ENCODE measurements at regions not wholly inside any gene's neighbourhood (a gene's known extent, or its start where the extent isn't known, plus 50 kb on each side); places are given as distances from the start of the nearest gene placed in this dataset.

DNA sequence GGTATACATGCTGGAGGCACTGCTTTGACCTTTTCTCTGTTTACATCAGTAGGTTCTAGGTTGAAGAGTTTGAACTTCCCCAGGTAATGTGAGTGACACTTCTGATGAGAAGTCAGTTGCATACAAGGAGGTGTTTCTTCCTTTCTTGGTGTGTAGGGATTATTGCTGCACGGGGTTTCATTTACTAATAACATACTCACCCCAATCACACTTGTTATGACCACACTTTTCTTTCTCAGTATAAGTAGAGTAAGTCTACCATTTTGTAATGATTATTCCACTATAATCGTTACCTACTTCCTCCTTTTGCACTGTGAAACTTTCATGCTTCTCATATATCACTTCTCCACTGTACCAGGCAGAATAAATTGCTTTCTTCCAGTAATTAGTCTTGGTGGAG, 138.0 kb downstream of the TNFSF13B start:
- Histone ChIP-seq H3K9me3 (ENCODE audit: control insufficient read depth in 2 of 3, low read length in 3 of 3) (no peaks in the 10 kb centered on the region), H3K4me3 (ENCODE audit: low read length) (no peak overlapping the region), H3K27me3 (ENCODE audit: control insufficient read depth in 2 of 2, insufficient read depth in 2 of 2, low read length in 2 of 2) (no peaks in the 10 kb centered on the region), H3K36me3 (ENCODE audit: control insufficient read depth in 2 of 3, insufficient read depth in 3 of 3, low read length in 3 of 3) (no peaks in the 10 kb centered on the region), H3K4me1 (ENCODE audit: control insufficient read depth in 2 of 2, insufficient read depth in 2 of 2, low read length in 2 of 2) (peaks cover 35% of the 10 kb centered on the region in 2 donors), H3K27ac (ENCODE audit: low read depth, low read length) (peak overlapping the region; percentile 1)
- peaks cover 0 to 12% (median 2%) of the 10 kb centered on the region in 11 donors for H3K9me3 Mint-ChIP-seq
- peaks cover 13 to 70% (median 55%) of the 10 kb centered on the region in 7 donors for H3K4me1 Mint-ChIP-seq
- H3K27me3 Mint-ChIP-seq, result peaks cover 0 to 2% (median 0%) of the 10 kb centered on the region in 5 donors
- DNase-seq, result no peak
- CTCF ChIA-PET, result no interaction called here
- POLR2A ChIA-PET, result interaction anchor here (1.0 kb wide), 1 partner anchor 9 kb away, joined by 3 read pairs; no protein-coding TSS in a partner anchor
- no peak for ATAC-seq
- H3K4me3 Mint-ChIP-seq, result peak overlapping the region in 2 of 10 donors; percentile 84 to 87
- peaks cover 0 to 7% (median 1%) of the 10 kb centered on the region in 5 donors for H3K36me3 Mint-ChIP-seq
- peak overlapping the region in 8 of 9 donors; percentile 64 to 95 (median 82) for H3K27ac Mint-ChIP-seq
- intact Hi-C loops (cut with micrococcal nuclease), result loop anchor here (5.0 kb wide), 3 partner anchors 90 to 190 kb away; partner anchors contain the start of genes ABHD13 (in 1 of the 2) and LIG4 (in 1 of the 2)

- peaks cover 15 to 76% (median 66%) of the 10 kb centered on the region in 7 donors for H3K4me1 Mint-ChIP-seq
These were observed 139.2 kb downstream of the TNFSF13B start for GRCh38 chr13:108408672-108409071.

DNA sequence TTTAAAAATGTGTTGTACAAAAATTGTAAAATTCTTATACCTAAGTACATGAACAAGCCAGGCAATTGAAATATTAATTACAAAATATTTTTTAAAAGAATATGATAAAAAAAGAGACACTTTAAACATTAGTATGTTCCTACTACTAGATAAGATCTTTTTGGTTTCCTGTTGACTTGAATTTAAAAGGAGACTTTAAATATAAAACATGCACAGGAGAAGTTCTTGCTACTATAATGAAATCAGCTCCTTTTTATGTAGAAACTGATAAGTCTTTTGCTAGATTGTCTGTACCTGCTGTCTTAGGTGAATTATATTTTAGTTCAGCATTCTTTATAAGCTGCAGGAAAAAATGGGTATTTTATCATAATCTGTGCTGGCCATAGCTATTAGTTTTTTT, 140.2 kb downstream of the TNFSF13B start:
- H3K9me3 ChIP-seq (ENCODE audit: control insufficient read depth in 2 of 3, low read length in 3 of 3), result no peaks in the 10 kb centered on the region
- H3K27ac ChIP-seq (ENCODE audit: low read depth, low read length), result peak overlapping the region; percentile 42
- Mint-ChIP-seq H3K4me3 (peak overlapping the region; percentile 11 to 87 (median 65)), H3K27me3 (no peaks in the 10 kb centered on the region), H3K36me3 (peaks cover 0 to 10% (median 4%) of the 10 kb centered on the region in 5 donors), H3K4me1 (peaks cover 20 to 82% (median 74%) of the 10 kb centered on the region in 7 donors), H3K27ac (peak overlapping the region in 8 of 9 donors; percentile 79 to 95 (median 88)), H3K9me3 (peaks cover 0 to 15% (median 5%) of the 10 kb centered on the region in 11 donors)
- H3K4me3 ChIP-seq (ENCODE audit: low read length), result no peak overlapping the region
- intact Hi-C loops (cut with micrococcal nuclease), result loop anchor here (1.0 to 5.0 kb wide), 5 partner anchors 15 to 192 kb away; partner anchors contain the start of genes ABHD13 (in 1 of the 2) and LIG4 (in 1 of the 2)
- no peaks in the 10 kb centered on the region for H3K36me3 ChIP-seq (ENCODE audit: control insufficient read depth in 2 of 3, insufficient read depth in 3 of 3, low read length in 3 of 3)
- peaks cover 36 to 37% of the 10 kb centered on the region in 2 donors for H3K4me1 ChIP-seq (ENCODE audit: control insufficient read depth in 2 of 2, insufficient read depth in 2 of 2, low read length in 2 of 2)
- CTCF ChIA-PET, result interaction anchor here (0.7 kb wide), 1 partner anchor 118 kb away, joined by 3 read pairs; no protein-coding TSS in a partner anchor
- DNase-seq, result peak in 6 of 9 donors; percentile 16 to 58 (median 27)
- H3K27me3 ChIP-seq (ENCODE audit: control insufficient read depth in 2 of 2, insufficient read depth in 2 of 2, low read length in 2 of 2), result no peaks in the 10 kb centered on the region
- ATAC-seq, result peak; percentile 38
- POLR2A ChIA-PET, result interaction anchor here (0.7 to 1.1 kb wide), 3 partner anchors 13 to 193 kb away, joined by 3 read pairs; no protein-coding TSS in a partner anchor

More at GRCh38 chr13:108408672-108409071, 139.2 kb downstream of the TNFSF13B start:
- H3K9me3 ChIP-seq (ENCODE audit: control insufficient read depth in 2 of 3, low read length in 3 of 3), result no peaks in the 10 kb centered on the region
- Mint-ChIP-seq H3K36me3 (peaks cover 0 to 10% (median 4%) of the 10 kb centered on the region in 5 donors), H3K4me3 (peak overlapping the region; percentile 18 to 87 (median 50)), H3K27me3 (peaks cover 0 to 2% (median 0%) of the 10 kb centered on the region in 5 donors), H3K27ac (peak overlapping the region in 8 of 9 donors; percentile 79 to 95 (median 88)), H3K9me3 (peaks cover 0 to 15% (median 5%) of the 10 kb centered on the region in 11 donors)
- H3K27ac ChIP-seq (ENCODE audit: low read depth, low read length), result peak overlapping the region; percentile 27
- H3K4me1 ChIP-seq (ENCODE audit: control insufficient read depth in 2 of 2, insufficient read depth in 2 of 2, low read length in 2 of 2), result peaks cover 36% of the 10 kb centered on the region in 2 donors
- no peak overlapping the region for H3K4me3 ChIP-seq (ENCODE audit: low read length)
- ChIA-PET POLR2A (interaction anchor here (1.0 kb wide), 1 partner anchor 10 kb away, joined by 3 read pairs; no protein-coding TSS in a partner anchor), CTCF (no interaction called here)
- no peaks in the 10 kb centered on the region for H3K27me3 ChIP-seq (ENCODE audit: control insufficient read depth in 2 of 2, insufficient read depth in 2 of 2, low read length in 2 of 2)
- intact Hi-C loops (cut with micrococcal nuclease), result loop anchor here (1.0 to 5.0 kb wide), 5 partner anchors 14 to 191 kb away; partner anchors contain the start of genes ABHD13 (in 1 of the 2) and LIG4 (in 1 of the 2)
- DNase-seq (peak in 2 of 9 donors; percentile 1 to 5), ATAC-seq (no peak)
- H3K36me3 ChIP-seq (ENCODE audit: control insufficient read depth in 2 of 3, insufficient read depth in 3 of 3, low read length in 3 of 3), result no peaks in the 10 kb centered on the region

GRCh38 chr13:108419768-108420167, 150.2 kb downstream of the TNFSF13B start:
- CTCF ChIA-PET, result no interaction called here
- no peak overlapping the region for H3K4me3 ChIP-seq (ENCODE audit: low read length)
- peak overlapping the region in 1 of 9 donors; percentile 19 for H3K27ac Mint-ChIP-seq
- POLR2A ChIA-PET, result no interaction called here
- peaks cover 4 to 13% (median 7%) of the 10 kb centered on the region in 11 donors for H3K9me3 Mint-ChIP-seq
- no peaks in the 10 kb centered on the region for H3K36me3 ChIP-seq (ENCODE audit: control insufficient read depth in 2 of 3, insufficient read depth in 3 of 3, low read length in 3 of 3)
- ATAC-seq, result no peak
- H3K4me1 ChIP-seq (ENCODE audit: control insufficient read depth in 2 of 2, insufficient read depth in 2 of 2, low read length in 2 of 2), result peaks cover 0 to 8% of the 10 kb centered on the region in 2 donors
- H3K27me3 ChIP-seq (ENCODE audit: control insufficient read depth in 2 of 2, insufficient read depth in 2 of 2, low read length in 2 of 2), result no peaks in the 10 kb centered on the region
- H3K4me1 Mint-ChIP-seq, result peaks cover 2 to 29% (median 13%) of the 10 kb centered on the region in 7 donors
- no peak overlapping the region for H3K4me3 Mint-ChIP-seq
- H3K27ac ChIP-seq (ENCODE audit: low read depth, low read length), result no peak overlapping the region
- no peaks in the 10 kb centered on the region for H3K9me3 ChIP-seq (ENCODE audit: control insufficient read depth in 2 of 3, low read length in 3 of 3)
- no peak for DNase-seq
- H3K36me3 Mint-ChIP-seq, result peaks cover 0 to 7% (median 0%) of the 10 kb centered on the region in 5 donors
- intact Hi-C loops (cut with micrococcal nuclease), result no loop called here
- peaks cover 0 to 4% (median 0%) of the 10 kb centered on the region in 5 donors for H3K27me3 Mint-ChIP-seq

GRCh38 chr13:108425056-108425455, 155.5 kb downstream of the TNFSF13B start:
- no peaks in the 10 kb centered on the region for H3K27me3 Mint-ChIP-seq
- intact Hi-C loops (cut with micrococcal nuclease), result no loop called here
- no peaks in the 10 kb centered on the region for H3K27me3 ChIP-seq (ENCODE audit: control insufficient read depth in 2 of 2, insufficient read depth in 2 of 2, low read length in 2 of 2)
- no peak overlapping the region for H3K27ac ChIP-seq (ENCODE audit: low read depth, low read length)
- ChIA-PET CTCF (interaction anchor here (0.9 kb wide), 1 partner anchor 83 kb away, joined by 3 read pairs; no protein-coding TSS in a partner anchor), POLR2A (interaction anchor here (0.7 kb wide), 1 partner anchor 15 kb away, joined by 3 read pairs; no protein-coding TSS in a partner anchor)
- H3K4me1 ChIP-seq (ENCODE audit: control insufficient read depth in 2 of 2, insufficient read depth in 2 of 2, low read length in 2 of 2), result no peaks in the 10 kb centered on the region
- no peak overlapping the region for H3K4me3 ChIP-seq (ENCODE audit: low read length)
- no peak for DNase-seq
- no peak for ATAC-seq
- no peaks in the 10 kb centered on the region for H3K36me3 Mint-ChIP-seq
- no peaks in the 10 kb centered on the region for H3K36me3 ChIP-seq (ENCODE audit: control insufficient read depth in 2 of 3, insufficient read depth in 3 of 3, low read length in 3 of 3)
- no peaks in the 10 kb centered on the region for H3K9me3 Mint-ChIP-seq
- H3K4me1 Mint-ChIP-seq, result peaks cover 0 to 9% (median 0%) of the 10 kb centered on the region in 7 donors
- no peak overlapping the region for H3K4me3 Mint-ChIP-seq
- no peaks in the 10 kb centered on the region for H3K9me3 ChIP-seq (ENCODE audit: control insufficient read depth in 2 of 3, low read length in 3 of 3)
- no peak overlapping the region for H3K27ac Mint-ChIP-seq

GRCh38 chr13:108426893-108427292, 157.4 kb downstream of the TNFSF13B start:
- H3K4me1 Mint-ChIP-seq, result peaks cover 0 to 6% (median 0%) of the 10 kb centered on the region in 7 donors
- Histone ChIP-seq H3K27me3 (ENCODE audit: control insufficient read depth in 2 of 2, insufficient read depth in 2 of 2, low read length in 2 of 2) (no peaks in the 10 kb centered on the region), H3K4me3 (ENCODE audit: low read length) (no peak overlapping the region), H3K9me3 (ENCODE audit: control insufficient read depth in 2 of 3, low read length in 3 of 3) (no peaks in the 10 kb centered on the region), H3K27ac (ENCODE audit: low read depth, low read length) (no peak overlapping the region), H3K4me1 (ENCODE audit: control insufficient read depth in 2 of 2, insufficient read depth in 2 of 2, low read length in 2 of 2) (no peaks in the 10 kb centered on the region), H3K36me3 (ENCODE audit: control insufficient read depth in 2 of 3, insufficient read depth in 3 of 3, low read length in 3 of 3) (no peaks in the 10 kb centered on the region)
- no peaks in the 10 kb centered on the region for H3K36me3 Mint-ChIP-seq
- H3K9me3 Mint-ChIP-seq, result peaks cover 0 to 2% (median 0%) of the 10 kb centered on the region in 11 donors
- ChIA-PET POLR2A (no interaction called here), CTCF (no interaction called here)
- H3K27me3 Mint-ChIP-seq, result no peaks in the 10 kb centered on the region
- intact Hi-C loops (cut with micrococcal nuclease), result no loop called here
- H3K27ac Mint-ChIP-seq, result no peak overlapping the region
- ATAC-seq (no peak), DNase-seq (no peak)
- H3K4me3 Mint-ChIP-seq, result no peak overlapping the region
